ENCODE measurements at regions not wholly inside any gene's neighbourhood (a gene's known extent, or its start where the extent isn't known, plus 50 kb on each side); places are given as distances from the start of the nearest gene placed in this dataset.

DNA sequence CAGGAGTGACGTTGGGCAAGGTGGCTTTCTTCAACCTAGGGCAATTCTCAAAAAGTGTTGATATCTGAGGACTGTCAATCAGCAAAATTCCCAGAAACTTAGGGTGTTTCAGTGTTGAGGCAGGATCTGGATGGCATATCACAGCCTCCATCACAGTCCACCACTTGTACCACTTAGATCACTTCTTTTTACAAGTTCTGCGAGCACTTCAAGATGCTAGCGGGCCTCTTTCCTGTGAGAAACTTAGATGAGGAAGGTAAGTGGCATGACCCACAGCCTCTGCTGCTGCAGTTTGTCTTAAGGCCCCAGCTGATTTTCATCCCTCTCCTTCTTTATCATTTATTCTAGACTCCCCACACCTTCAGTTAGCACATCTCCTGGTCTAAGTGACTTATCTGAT lies 295.4 kb upstream of the ZNF521 start:
- intact Hi-C loops (cut with DNase I), result no loop called here
- Histone ChIP-seq H3K4me1 (no peaks in the 10 kb centered on the region), H3K4me3 (replicated peaks in 1 of 3) (no peak overlapping the region), H3K27me3 (no peaks in the 10 kb centered on the region), H3K36me3 (no peaks in the 10 kb centered on the region), H3K27ac (no peak overlapping the region), H3K9me3 (no peaks in the 10 kb centered on the region)
- no peak for DNase-seq
- 92 to 94% methylated on average over 3 of the region's 3 CpGs for WGBS, 2 donors
- TF ChIP-seq, protein P1, sequence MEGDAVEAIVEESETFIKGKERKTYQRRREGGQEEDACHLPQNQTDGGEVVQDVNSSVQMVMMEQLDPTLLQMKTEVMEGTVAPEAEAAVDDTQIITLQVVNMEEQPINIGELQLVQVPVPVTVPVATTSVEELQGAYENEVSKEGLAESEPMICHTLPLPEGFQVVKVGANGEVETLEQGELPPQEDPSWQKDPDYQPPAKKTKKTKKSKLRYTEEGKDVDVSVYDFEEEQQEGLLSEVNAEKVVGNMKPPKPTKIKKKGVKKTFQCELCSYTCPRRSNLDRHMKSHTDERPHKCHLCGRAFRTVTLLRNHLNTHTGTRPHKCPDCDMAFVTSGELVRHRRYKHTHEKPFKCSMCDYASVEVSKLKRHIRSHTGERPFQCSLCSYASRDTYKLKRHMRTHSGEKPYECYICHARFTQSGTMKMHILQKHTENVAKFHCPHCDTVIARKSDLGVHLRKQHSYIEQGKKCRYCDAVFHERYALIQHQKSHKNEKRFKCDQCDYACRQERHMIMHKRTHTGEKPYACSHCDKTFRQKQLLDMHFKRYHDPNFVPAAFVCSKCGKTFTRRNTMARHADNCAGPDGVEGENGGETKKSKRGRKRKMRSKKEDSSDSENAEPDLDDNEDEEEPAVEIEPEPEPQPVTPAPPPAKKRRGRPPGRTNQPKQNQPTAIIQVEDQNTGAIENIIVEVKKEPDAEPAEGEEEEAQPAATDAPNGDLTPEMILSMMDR (IDR thresholded peaks at IDR 0.05), result no peak
- no peak for TF ChIP-seq POLR2A (IDR thresholded peaks at IDR 0.05)

GRCh38 chr18:25646971-25647370 lies 295.0 kb upstream of the ZNF521 start:
- no peaks in the 10 kb centered on the region for H3K27me3 ChIP-seq
- H3K4me3 ChIP-seq (replicated peaks in 1 of 3), result no peak overlapping the region
- no peak for TF ChIP-seq POLR2A (IDR thresholded peaks at IDR 0.05)
- TF ChIP-seq, protein P1 (IDR thresholded peaks at IDR 0.05), result no peak
- no peaks in the 10 kb centered on the region for H3K9me3 ChIP-seq
- intact Hi-C loops (cut with DNase I), result no loop called here
- H3K27ac ChIP-seq, result no peak overlapping the region
- no peaks in the 10 kb centered on the region for H3K36me3 ChIP-seq
- H3K4me1 ChIP-seq, result no peaks in the 10 kb centered on the region
- DNase-seq, result no peak

GRCh38 chr18:25639596-25639995 lies 287.6 kb upstream of the ZNF521 start:
- no peaks in the 10 kb centered on the region for H3K4me1 ChIP-seq
- intact Hi-C loops (cut with DNase I), result no loop called here
- no peaks in the 10 kb centered on the region for H3K9me3 ChIP-seq
- DNase-seq, result no peak
- WGBS, 2 donors, result 87% methylated on average over 2 of the region's 2 CpGs
- no peak overlapping the region for H3K4me3 ChIP-seq (replicated peaks in 1 of 3)
- no peaks in the 10 kb centered on the region for H3K36me3 ChIP-seq
- H3K27me3 ChIP-seq, result no peaks in the 10 kb centered on the region
- TF ChIP-seq POLR2A (IDR thresholded peaks at IDR 0.05), result no peak
- TF ChIP-seq, protein P1 (IDR thresholded peaks at IDR 0.05), result no peak
- H3K27ac ChIP-seq, result no peak overlapping the region

DNA sequence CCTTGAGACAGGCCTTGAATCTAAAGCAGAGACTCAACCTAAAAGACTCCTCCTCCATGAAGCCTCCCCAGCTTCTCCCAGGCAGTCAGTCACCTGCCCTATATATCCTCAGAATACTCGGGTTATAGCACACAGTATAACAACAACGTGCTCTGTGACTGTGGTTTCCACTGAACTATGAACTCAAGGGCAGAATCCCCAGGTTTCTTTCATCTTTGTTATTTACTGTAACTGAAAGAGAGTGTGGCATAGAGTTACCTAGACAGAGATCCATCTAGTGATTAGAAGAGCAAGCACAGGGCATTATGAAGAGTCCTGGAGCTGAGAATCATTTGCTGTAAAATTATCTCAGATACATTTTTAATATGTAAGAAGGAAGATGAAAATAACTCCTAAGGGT lies 281.6 kb upstream of the ZNF521 start:
- no peaks in the 10 kb centered on the region for H3K27me3 ChIP-seq
- no peaks in the 10 kb centered on the region for H3K4me1 ChIP-seq
- DNase-seq, result no peak
- no peaks in the 10 kb centered on the region for H3K9me3 ChIP-seq
- no peaks in the 10 kb centered on the region for H3K36me3 ChIP-seq
- no peak overlapping the region for H3K27ac ChIP-seq
- intact Hi-C loops (cut with DNase I), result no loop called here
- TF ChIP-seq, protein P1 (IDR thresholded peaks at IDR 0.05), result no peak
- no peak for TF ChIP-seq POLR2A (IDR thresholded peaks at IDR 0.05)
- 76 to 92% methylated on average over 2 of the region's 2 CpGs for WGBS, 2 donors
- no peak overlapping the region for H3K4me3 ChIP-seq (replicated peaks in 1 of 3)

DNA sequence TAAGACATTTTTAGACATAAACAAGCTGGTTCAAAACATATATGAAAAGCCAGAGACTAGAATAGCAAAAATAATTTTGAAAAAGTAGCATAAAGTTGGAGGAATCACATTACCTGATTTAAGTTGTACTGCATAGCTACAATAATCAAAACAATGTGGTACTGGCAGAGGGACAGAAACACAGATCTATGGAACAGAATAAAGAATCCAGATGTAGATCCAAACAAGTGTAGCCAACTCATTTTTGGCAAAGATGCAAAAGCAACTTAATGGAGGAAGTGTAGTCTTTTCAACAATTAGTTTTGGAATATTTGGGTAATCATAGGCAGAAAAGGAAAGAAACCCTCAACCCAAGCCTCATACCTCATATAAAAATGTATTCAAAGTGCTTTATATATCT lies 278.7 kb upstream of the ZNF521 start:
- no peak overlapping the region for H3K27ac ChIP-seq
- no peaks in the 10 kb centered on the region for H3K9me3 ChIP-seq
- intact Hi-C loops (cut with DNase I), result no loop called here
- H3K4me3 ChIP-seq (replicated peaks in 1 of 3), result no peak overlapping the region
- TF ChIP-seq, protein P1 (IDR thresholded peaks at IDR 0.05), result no peak
- no peak for TF ChIP-seq POLR2A (IDR thresholded peaks at IDR 0.05)
- no peaks in the 10 kb centered on the region for H3K36me3 ChIP-seq
- DNase-seq, result no peak
- H3K4me1 ChIP-seq, result no peaks in the 10 kb centered on the region
- H3K27me3 ChIP-seq, result no peaks in the 10 kb centered on the region

Measured in thyroid gland (tissue), 4 donors.